RWPE2 (cell line): ENCODE measurements at regions not wholly inside any gene's neighbourhood (a gene's known extent, or its start where the extent isn't known, plus 50 kb on each side); places are given as distances from the start of the nearest gene placed in this dataset.

Experiments
- ATAC-seq: fragments of 200-7000 bp; cut with Tn5 transposase; 3 replicates; pipeline ENCODE4 v1.9.1; 2021; ENCODE audit warnings: low read depth
- DNase-seq: peaks from one replicate; pipeline ENCODE4 v3.0.0-alpha.2; 2020; ENCODE audit warnings: low spot score
- H3K27ac ChIP-seq: fragments of 450-650 bp; 2 replicates; pipeline ENCODE4 v1.5.1; 2017; ENCODE audit warnings: mild to moderate bottlenecking; ENCODE audit not compliant: poor library complexity, severe bottlenecking
- H3K27me3 ChIP-seq: fragments of 250-450 bp; sonication (Bioruptor Pico); 2 replicates; pipeline ENCODE4 v1.5.1; 2021; ENCODE audit warnings: mild to moderate bottlenecking, moderate library complexity; ENCODE audit not compliant: insufficient read depth, poor library complexity, severe bottlenecking
- H3K36me3 ChIP-seq: fragments of 250-450 bp; sonication (Bioruptor Pico); 2 replicates; pipeline ENCODE4 v1.5.1; 2020; ENCODE audit warnings: low read depth, mild to moderate bottlenecking, moderate library complexity
- H3K4me1 ChIP-seq: fragments of 250-450 bp; sonication (Bioruptor Pico); 2 replicates; pipeline ENCODE4 v1.5.1; 2021; ENCODE audit warnings: mild to moderate bottlenecking, moderate library complexity; ENCODE audit not compliant: insufficient read depth, poor library complexity, severe bottlenecking
- H3K4me3 ChIP-seq: fragments of 250-450 bp; sonication (Bioruptor Pico); 2 replicates; pipeline ENCODE4 v1.5.1; 2021; ENCODE audit warnings: mild to moderate bottlenecking, moderate library complexity; ENCODE audit not compliant: severe bottlenecking
- H3K9me3 ChIP-seq: fragments of 250-450 bp; sonication (Bioruptor Pico); 2 replicates; pipeline ENCODE4 v1.5.1; 2021; ENCODE audit warnings: mild to moderate bottlenecking, moderate library complexity; ENCODE audit not compliant: severe bottlenecking
- CTCF ChIP-seq: fragments of 450-650 bp; IDR thresholded peaks from one replicate; pipeline ENCODE4 v1.5.1; 2017; ENCODE audit warnings: mild to moderate bottlenecking, moderate library complexity; ENCODE audit not compliant: poor library complexity, severe bottlenecking

DNA sequence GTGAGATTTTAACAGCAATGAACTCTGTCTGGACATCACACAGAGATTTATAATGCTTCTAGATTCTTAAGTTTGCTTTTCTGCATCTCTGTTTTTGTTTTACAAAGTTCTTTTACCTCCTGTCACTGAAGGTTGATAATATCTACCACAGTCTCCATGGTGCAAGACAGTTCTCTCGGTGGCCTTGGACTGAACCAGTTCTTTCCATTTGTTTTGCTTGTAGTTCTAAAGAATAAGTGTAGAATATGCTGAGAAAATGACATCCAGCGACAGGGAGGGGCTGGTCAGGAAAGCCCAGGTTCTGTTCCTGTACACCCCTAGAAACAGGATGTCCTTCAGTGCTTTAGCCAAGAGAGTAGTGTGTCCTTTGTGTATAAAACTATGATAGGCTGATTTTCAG is 1079.5 kb upstream of the INTU start:
- no peak for TF ChIP-seq CTCF

GRCh38 chr4:126558596-126558995 is 1074.2 kb upstream of the INTU start:
- Histone ChIP-seq H3K4me3 (no peak overlapping the region), H3K36me3 (no peaks in the 10 kb centered on the region), H3K9me3 (no peaks in the 10 kb centered on the region), H3K27ac (no peak overlapping the region), H3K27me3 (no peaks in the 10 kb centered on the region), H3K4me1 (peaks cover 10% of the 10 kb centered on the region)
- no peak for TF ChIP-seq CTCF
- no peak for ATAC-seq
- DNase-seq = no peak

More for the DNA sequence above, 1079.5 kb upstream of the INTU start:
- ATAC-seq (no peak), DNase-seq (no peak)
- Histone ChIP-seq H3K36me3 (no peaks in the 10 kb centered on the region), H3K4me3 (no peak overlapping the region), H3K4me1 (no peaks in the 10 kb centered on the region), H3K27ac (no peak overlapping the region), H3K27me3 (no peaks in the 10 kb centered on the region), H3K9me3 (no peaks in the 10 kb centered on the region)

GRCh38 chr4:126559961-126560360 is 1072.8 kb upstream of the INTU start:
- no peaks in the 10 kb centered on the region for H3K9me3 ChIP-seq
- H3K4me3 ChIP-seq = no peak overlapping the region
- H3K27me3 ChIP-seq = no peaks in the 10 kb centered on the region
- no peak overlapping the region for H3K27ac ChIP-seq
- H3K4me1 ChIP-seq = peaks cover 10% of the 10 kb centered on the region
- DNase-seq = no peak
- no peak for TF ChIP-seq CTCF
- no peak for ATAC-seq
- H3K36me3 ChIP-seq = no peaks in the 10 kb centered on the region

GRCh38 chr4:126560794-126561193 is 1072.0 kb upstream of the INTU start:
- no peak overlapping the region for H3K4me3 ChIP-seq
- no peak for DNase-seq
- H3K27ac ChIP-seq = no peak overlapping the region
- ATAC-seq = peak; percentile 71
- peaks cover 10% of the 10 kb centered on the region for H3K4me1 ChIP-seq
- H3K9me3 ChIP-seq = no peaks in the 10 kb centered on the region
- no peak for TF ChIP-seq CTCF
- H3K36me3 ChIP-seq = no peaks in the 10 kb centered on the region
- H3K27me3 ChIP-seq = no peaks in the 10 kb centered on the region

GRCh38 chr4:126563389-126563788 is 1069.4 kb upstream of the INTU start:
- no peaks in the 10 kb centered on the region for H3K27me3 ChIP-seq
- DNase-seq (no peak), ATAC-seq (no peak)
- H3K4me3 ChIP-seq = no peak overlapping the region
- no peaks in the 10 kb centered on the region for H3K36me3 ChIP-seq
- peaks cover 10% of the 10 kb centered on the region for H3K4me1 ChIP-seq
- H3K27ac ChIP-seq = no peak overlapping the region
- TF ChIP-seq CTCF = no peak
- H3K9me3 ChIP-seq = no peaks in the 10 kb centered on the region
